CD4-positive, alpha-beta T cell treated with Interleukin-17A for 4 hours (primary cell): ENCODE measurements at regions not wholly inside any gene's neighbourhood (a gene's known extent, or its start where the extent isn't known, plus 50 kb on each side); places are given as distances from the start of the nearest gene placed in this dataset.
"Not testable (repeated sequence)": the region's sequence is repeated elsewhere in the genome, so short reads cannot be mapped to it uniquely, and the experiment has no call there.

Source experiments
- DNase-seq: peaks from one replicate; pipeline ENCODE4 v3.0.0-alpha.2; 2020; ENCODE audit warnings: mixed read lengths

GRCh38 chr15:77877869-77878577 lies 199.5 kb downstream of the TBC1D2B start:
- no peak for DNase-seq

- not testable (repeated sequence) for DNase-seq
Measured at GRCh38 chr15:77876107-77876820, 201.2 kb downstream of the TBC1D2B start.

- DNase-seq, result peak; percentile 41
Measured at GRCh38 chr15:77875066-77875721, 202.3 kb downstream of the TBC1D2B start.

- DNase-seq, result no peak
Measured at GRCh38 chr15:77874063-77874462, 203.4 kb downstream of the TBC1D2B start.

GRCh38 chr15:77872521-77873425 lies 204.7 kb downstream of the TBC1D2B start:
- not testable (repeated sequence) for DNase-seq

GRCh38 chr15:77871852-77872371 lies 205.6 kb downstream of the TBC1D2B start:
- no peak for DNase-seq

- DNase-seq, result peak; percentile 39
Measured at GRCh38 chr15:77870195-77871065, 207.1 kb downstream of the TBC1D2B start.

GRCh38 chr15:77869021-77869895 lies 208.3 kb downstream of the TBC1D2B start:
- DNase-seq, result no peak

- not testable (repeated sequence) for DNase-seq
Measured at GRCh38 chr15:77868048-77868629, 209.4 kb downstream of the TBC1D2B start.

GRCh38 chr15:77867266-77868047 lies 210.1 kb downstream of the TBC1D2B start:
- DNase-seq, result no peak

- no peak for DNase-seq
Measured at GRCh38 chr15:77866596-77867125, 210.8 kb downstream of the TBC1D2B start.

GRCh38 chr15:77866186-77866585 lies 211.3 kb downstream of the TBC1D2B start:
- DNase-seq, result no peak

- no peak for DNase-seq
Measured at GRCh38 chr15:77865701-77866100, 211.8 kb downstream of the TBC1D2B start.

GRCh38 chr15:77865106-77865610 lies 212.4 kb downstream of the TBC1D2B start:
- DNase-seq, result no peak

- no peak for DNase-seq
Measured at GRCh38 chr15:77864211-77865105, 213.1 kb downstream of the TBC1D2B start.

- no peak for DNase-seq
Measured at GRCh38 chr15:77863491-77864105, 213.9 kb downstream of the TBC1D2B start.

- DNase-seq, result no peak
Measured at GRCh38 chr15:77862651-77863104, 214.8 kb downstream of the TBC1D2B start.
